Osteocyte (in vitro differentiated cells): ENCODE measurements at regions not wholly inside any gene's neighbourhood (a gene's known extent, or its start where the extent isn't known, plus 50 kb on each side); places are given as distances from the start of the nearest gene placed in this dataset.

Experiments used
- DNase-seq: peaks from one replicate; pipeline ENCODE4 v3.0.0; 2021; ENCODE audit warnings: mixed read lengths; ENCODE audit not compliant: unreplicated experiment; ENCODE audit errors: extremely low spot score
- H3K27ac Mint-ChIP-seq: one replicate; pipeline ENCODE4 v1.8.0; 2021; ENCODE audit warnings: mild to moderate bottlenecking, mixed read lengths; ENCODE audit not compliant: unreplicated experiment
- H3K27me3 Mint-ChIP-seq: one replicate; pipeline ENCODE4 v1.8.0; 2021; ENCODE audit warnings: mixed read lengths; ENCODE audit not compliant: unreplicated experiment
- H3K36me3 Mint-ChIP-seq: one replicate; pipeline ENCODE4 v1.8.0; 2021; ENCODE audit warnings: mixed read lengths; ENCODE audit not compliant: unreplicated experiment
- H3K4me1 Mint-ChIP-seq: one replicate; pipeline ENCODE4 v1.8.0; 2021; ENCODE audit warnings: mixed read lengths; ENCODE audit not compliant: unreplicated experiment
- H3K4me3 Mint-ChIP-seq: one replicate; pipeline ENCODE4 v1.8.0; 2021; ENCODE audit warnings: mild to moderate bottlenecking, moderate library complexity, mixed read lengths; ENCODE audit not compliant: unreplicated experiment
- H3K9me3 Mint-ChIP-seq: one replicate; pipeline ENCODE4 v1.8.0; 2021; ENCODE audit warnings: mixed read lengths; ENCODE audit not compliant: unreplicated experiment
- CTCF ChIP-seq: fragments of 200-600 bp; sonication (generic); IDR thresholded peaks from 2 replicates; pipeline ENCODE4 v1.5.0; 2021; ENCODE audit warnings: antibody characterized with exemption, mild to moderate bottlenecking, moderate library complexity

- TF ChIP-seq CTCF = no peak
- Mint-ChIP-seq H3K27me3 (no peaks in the 10 kb centered on the region), H3K36me3 (no peaks in the 10 kb centered on the region), H3K4me1 (no peaks in the 10 kb centered on the region), H3K4me3 (no peak overlapping the region), H3K9me3 (peaks cover 47% of the 10 kb centered on the region), H3K27ac (no peak overlapping the region)
- DNase-seq = no peak
Observed at GRCh38 chr14:97336179-97336578, 539.0 kb downstream of the VRK1 start.

GRCh38 chr14:97336816-97337215 is 539.6 kb downstream of the VRK1 start:
- no peak for TF ChIP-seq CTCF
- Mint-ChIP-seq H3K36me3 (no peaks in the 10 kb centered on the region), H3K4me1 (no peaks in the 10 kb centered on the region), H3K4me3 (no peak overlapping the region), H3K27me3 (no peaks in the 10 kb centered on the region), H3K9me3 (peaks cover 48% of the 10 kb centered on the region), H3K27ac (no peak overlapping the region)
- DNase-seq = no peak

- no peak for TF ChIP-seq CTCF
- Mint-ChIP-seq H3K27me3 (no peaks in the 10 kb centered on the region), H3K4me1 (no peaks in the 10 kb centered on the region), H3K27ac (no peak overlapping the region), H3K9me3 (peaks cover 51% of the 10 kb centered on the region), H3K4me3 (no peak overlapping the region), H3K36me3 (no peaks in the 10 kb centered on the region)
- no peak for DNase-seq
Observed at GRCh38 chr14:97337267-97337666, 540.1 kb downstream of the VRK1 start.

GRCh38 chr14:97337670-97338069 is 540.5 kb downstream of the VRK1 start:
- DNase-seq = no peak
- no peak for TF ChIP-seq CTCF
- H3K27ac Mint-ChIP-seq = no peak overlapping the region
- H3K4me1 Mint-ChIP-seq = no peaks in the 10 kb centered on the region
- H3K9me3 Mint-ChIP-seq = peaks cover 51% of the 10 kb centered on the region
- no peak overlapping the region for H3K4me3 Mint-ChIP-seq
- H3K27me3 Mint-ChIP-seq = no peaks in the 10 kb centered on the region
- no peaks in the 10 kb centered on the region for H3K36me3 Mint-ChIP-seq

- Mint-ChIP-seq H3K4me3 (no peak overlapping the region), H3K4me1 (no peaks in the 10 kb centered on the region), H3K27me3 (no peaks in the 10 kb centered on the region), H3K27ac (no peak overlapping the region), H3K36me3 (no peaks in the 10 kb centered on the region), H3K9me3 (peaks cover 65% of the 10 kb centered on the region)
- TF ChIP-seq CTCF = no peak
- DNase-seq = no peak
Observed at GRCh38 chr14:97344666-97345065, 547.5 kb downstream of the VRK1 start.
